ENCODE measurements at regions not wholly inside any gene's neighbourhood (a gene's known extent, or its start where the extent isn't known, plus 50 kb on each side); places are given as distances from the start of the nearest gene placed in this dataset.

DNA sequence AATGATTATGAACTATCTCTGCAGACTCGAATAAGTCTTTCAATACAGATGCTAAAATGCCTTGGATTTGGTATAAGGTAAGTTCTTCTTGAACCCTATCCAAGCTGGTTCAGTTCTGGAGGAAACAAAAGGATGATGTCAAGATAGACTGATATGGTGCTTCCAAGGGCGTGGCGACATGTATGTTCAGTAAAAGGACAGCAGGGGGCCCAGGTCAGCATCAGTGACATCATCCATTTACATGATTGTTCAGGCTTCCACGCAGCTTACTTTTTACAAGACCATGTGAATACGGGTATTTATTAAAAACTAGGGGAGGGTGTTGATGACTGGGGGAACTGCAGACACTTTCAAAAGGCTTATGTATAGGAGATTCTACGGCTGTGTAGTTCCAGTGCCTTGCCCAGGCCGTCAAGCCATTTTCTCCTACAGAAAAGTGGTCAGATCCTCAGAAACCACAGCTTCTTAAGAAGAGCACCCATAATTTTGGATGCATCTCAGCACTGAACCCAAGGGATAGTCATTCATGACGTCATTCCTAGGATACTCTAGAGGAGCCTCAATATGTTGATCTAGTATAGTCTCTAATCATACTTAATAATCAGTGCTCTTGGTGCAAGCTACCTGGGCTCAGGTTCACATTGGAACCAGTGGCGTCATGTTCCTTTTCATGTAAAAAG, 527.7 kb downstream of the FUT8 start:
- TF ChIP-seq, protein P1, sequence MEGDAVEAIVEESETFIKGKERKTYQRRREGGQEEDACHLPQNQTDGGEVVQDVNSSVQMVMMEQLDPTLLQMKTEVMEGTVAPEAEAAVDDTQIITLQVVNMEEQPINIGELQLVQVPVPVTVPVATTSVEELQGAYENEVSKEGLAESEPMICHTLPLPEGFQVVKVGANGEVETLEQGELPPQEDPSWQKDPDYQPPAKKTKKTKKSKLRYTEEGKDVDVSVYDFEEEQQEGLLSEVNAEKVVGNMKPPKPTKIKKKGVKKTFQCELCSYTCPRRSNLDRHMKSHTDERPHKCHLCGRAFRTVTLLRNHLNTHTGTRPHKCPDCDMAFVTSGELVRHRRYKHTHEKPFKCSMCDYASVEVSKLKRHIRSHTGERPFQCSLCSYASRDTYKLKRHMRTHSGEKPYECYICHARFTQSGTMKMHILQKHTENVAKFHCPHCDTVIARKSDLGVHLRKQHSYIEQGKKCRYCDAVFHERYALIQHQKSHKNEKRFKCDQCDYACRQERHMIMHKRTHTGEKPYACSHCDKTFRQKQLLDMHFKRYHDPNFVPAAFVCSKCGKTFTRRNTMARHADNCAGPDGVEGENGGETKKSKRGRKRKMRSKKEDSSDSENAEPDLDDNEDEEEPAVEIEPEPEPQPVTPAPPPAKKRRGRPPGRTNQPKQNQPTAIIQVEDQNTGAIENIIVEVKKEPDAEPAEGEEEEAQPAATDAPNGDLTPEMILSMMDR (IDR thresholded peaks at IDR 0.05), result peak; percentile 69
- TF ChIP-seq ZFX (IDR thresholded peaks at IDR 0.05; ENCODE audit: borderline replicate concordance), result no peak

All from 22Rv1 (cell line).